SK-N-SH treated with all-trans-retinoic acid at 6 μM for 48 hours (cell line): ENCODE measurements at regions not wholly inside any gene's neighbourhood (a gene's known extent, or its start where the extent isn't known, plus 50 kb on each side); places are given as distances from the start of the nearest gene placed in this dataset.

Source experiments
- ATAC-seq: fragments of 200-7000 bp; cut with Tn5 transposase; 3 replicates; pipeline ENCODE4 v1.9.1; 2020; ENCODE audit warnings: mild to moderate bottlenecking, moderate library complexity
- ARNTL ChIP-seq: fragments of 450-650 bp; formaldehyde crosslinking; IDR thresholded peaks from 2 replicates; pipeline ENCODE4 v1.5.0; 2020; ENCODE audit warnings: low read depth, mild to moderate bottlenecking, moderate library complexity, borderline replicate concordance
- BACH2 ChIP-seq: fragments of 250-450 bp; sonication (Bioruptor Pico); IDR thresholded peaks from 2 replicates; pipeline ENCODE4 v1.9.0; 2021; ENCODE audit warnings: mild to moderate bottlenecking, borderline replicate concordance
- CSDC2 ChIP-seq: fragments of 250-450 bp; sonication (Bioruptor Pico); IDR thresholded peaks from 2 replicates; pipeline ENCODE4 v1.5.0; 2020; ENCODE audit warnings: mild to moderate bottlenecking, moderate library complexity
- CSRNP3 ChIP-seq: fragments of 250-450 bp; sonication (Bioruptor Pico); IDR thresholded peaks from 2 replicates; pipeline ENCODE4 v1.5.1; 2021; ENCODE audit warnings: mild to moderate bottlenecking, moderate library complexity
- ESRRG ChIP-seq: fragments of 250-450 bp; sonication (Bioruptor Pico); IDR thresholded peaks from 2 replicates; pipeline ENCODE4 v1.6.1; 2021; ENCODE audit warnings: mild to moderate bottlenecking
- GLIS3 ChIP-seq: fragments of 250-450 bp; sonication (Bioruptor Pico); IDR thresholded peaks from 2 replicates; pipeline ENCODE4 v1.5.0; 2020; ENCODE audit warnings: mild to moderate bottlenecking, moderate library complexity
- ISL1 ChIP-seq: fragments of 250-450 bp; sonication (Bioruptor Pico); IDR thresholded peaks from 2 replicates; pipeline ENCODE4 v2.1.2; 2022; ENCODE audit warnings: mild to moderate bottlenecking, moderate library complexity
- PPARA ChIP-seq: fragments of 250-450 bp; sonication (Bioruptor Pico); IDR thresholded peaks from 2 replicates; pipeline ENCODE4 v1.5.0; 2020; ENCODE audit warnings: mild to moderate bottlenecking, borderline replicate concordance
- RARB ChIP-seq: fragments of 250-450 bp; sonication (Bioruptor Pico); IDR thresholded peaks from 2 replicates; pipeline ENCODE4 v1.8.0; 2021; ENCODE audit warnings: mild to moderate bottlenecking, moderate library complexity
- SNAI2 ChIP-seq: fragments of 250-450 bp; sonication (Bioruptor Pico); IDR thresholded peaks from 2 replicates; pipeline ENCODE4 v1.5.0; 2020; ENCODE audit warnings: mild to moderate bottlenecking, moderate library complexity
- TCF4 ChIP-seq: fragments of 250-450 bp; sonication (Bioruptor Pico); IDR thresholded peaks from 2 replicates; pipeline ENCODE4 v1.8.0; 2021; ENCODE audit warnings: mild to moderate bottlenecking, moderate library complexity, borderline replicate concordance
- TOX ChIP-seq: fragments of 250-450 bp; sonication (Bioruptor Pico); IDR thresholded peaks from 2 replicates; pipeline ENCODE4 v1.8.0; 2021; ENCODE audit warnings: mild to moderate bottlenecking, moderate library complexity, borderline replicate concordance
- ZC3H10 ChIP-seq: fragments of 250-450 bp; sonication (Bioruptor Pico); IDR thresholded peaks from 2 replicates; pipeline ENCODE4 v1.5.1; 2021; ENCODE audit warnings: mild to moderate bottlenecking, moderate library complexity
- ZFP3 ChIP-seq: fragments of 250-450 bp; sonication (Bioruptor Pico); IDR thresholded peaks from 2 replicates; pipeline ENCODE4 v1.5.0; 2020; ENCODE audit warnings: mild to moderate bottlenecking, moderate library complexity
- ZFP30 ChIP-seq: fragments of 450-650 bp; formaldehyde crosslinking; IDR thresholded peaks from 2 replicates; pipeline ENCODE4 v1.5.0; 2022; ENCODE audit warnings: mild to moderate bottlenecking, moderate library complexity
- ZNF565 ChIP-seq: fragments of 450-650 bp; formaldehyde crosslinking; conservative IDR thresholded peaks from 2 replicates; pipeline ENCODE4 v1.5.0; 2020; ENCODE audit warnings: low read depth, mild to moderate bottlenecking, moderate library complexity
- ZNF70 ChIP-seq: fragments of 450-650 bp; formaldehyde crosslinking; IDR thresholded peaks from 2 replicates; pipeline ENCODE4 v1.5.0; 2020; ENCODE audit warnings: mild to moderate bottlenecking, moderate library complexity
- ZNF8 ChIP-seq: fragments of 450-650 bp; formaldehyde crosslinking; IDR thresholded peaks from 2 replicates; pipeline ENCODE4 v1.5.0; 2020; ENCODE audit warnings: mild to moderate bottlenecking, moderate library complexity
- TF ChIP-seq, protein P1 (sequence below): fragments of 250-450 bp; sonication (Bioruptor Pico); IDR thresholded peaks from 2 replicates; pipeline ENCODE4 v1.5.0; 2020; ENCODE audit warnings: mild to moderate bottlenecking, moderate library complexity
- TF ChIP-seq, protein P2 (sequence below): fragments of 250-450 bp; sonication (Bioruptor Pico); IDR thresholded peaks from 2 replicates; pipeline ENCODE4 v1.8.0; 2020; ENCODE audit warnings: mild to moderate bottlenecking, moderate library complexity, borderline replicate concordance
- TF ChIP-seq, protein P3 (sequence below): fragments of 250-450 bp; sonication (Bioruptor Pico); IDR thresholded peaks from 2 replicates; pipeline ENCODE4 v1.5.1; 2020; ENCODE audit warnings: low read depth, mild to moderate bottlenecking, moderate library complexity
- TF ChIP-seq, protein P4 (sequence below): fragments of 250-450 bp; sonication (Bioruptor Pico); IDR thresholded peaks from 2 replicates; pipeline ENCODE4 v1.8.0; 2021; ENCODE audit warnings: low read depth, mild to moderate bottlenecking, moderate library complexity, borderline replicate concordance

DNA sequence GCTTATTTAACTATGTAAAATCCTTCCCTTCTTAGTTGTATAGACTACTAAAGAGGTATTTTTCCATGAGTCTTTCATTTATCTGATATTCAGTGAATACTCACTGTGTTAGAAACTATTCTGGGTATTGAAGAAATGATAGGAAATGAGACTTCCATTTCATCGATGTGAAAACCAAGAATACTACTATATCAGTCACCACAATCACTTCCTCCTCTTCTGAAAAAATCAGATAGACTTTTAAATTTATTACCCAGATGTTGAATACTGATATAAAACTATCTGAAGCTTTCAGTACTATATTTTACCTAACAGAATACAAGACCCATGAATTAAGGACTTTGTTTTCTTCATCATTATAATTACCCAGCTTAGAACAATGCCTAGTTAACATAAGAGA, 1801.1 kb upstream of the CELF4 start:
- TF ChIP-seq ZNF8 (CRISPR knock-in tag): no peak
- TF ChIP-seq TCF4 (CRISPR knock-in tag): no peak
- TF ChIP-seq, protein P1, sequence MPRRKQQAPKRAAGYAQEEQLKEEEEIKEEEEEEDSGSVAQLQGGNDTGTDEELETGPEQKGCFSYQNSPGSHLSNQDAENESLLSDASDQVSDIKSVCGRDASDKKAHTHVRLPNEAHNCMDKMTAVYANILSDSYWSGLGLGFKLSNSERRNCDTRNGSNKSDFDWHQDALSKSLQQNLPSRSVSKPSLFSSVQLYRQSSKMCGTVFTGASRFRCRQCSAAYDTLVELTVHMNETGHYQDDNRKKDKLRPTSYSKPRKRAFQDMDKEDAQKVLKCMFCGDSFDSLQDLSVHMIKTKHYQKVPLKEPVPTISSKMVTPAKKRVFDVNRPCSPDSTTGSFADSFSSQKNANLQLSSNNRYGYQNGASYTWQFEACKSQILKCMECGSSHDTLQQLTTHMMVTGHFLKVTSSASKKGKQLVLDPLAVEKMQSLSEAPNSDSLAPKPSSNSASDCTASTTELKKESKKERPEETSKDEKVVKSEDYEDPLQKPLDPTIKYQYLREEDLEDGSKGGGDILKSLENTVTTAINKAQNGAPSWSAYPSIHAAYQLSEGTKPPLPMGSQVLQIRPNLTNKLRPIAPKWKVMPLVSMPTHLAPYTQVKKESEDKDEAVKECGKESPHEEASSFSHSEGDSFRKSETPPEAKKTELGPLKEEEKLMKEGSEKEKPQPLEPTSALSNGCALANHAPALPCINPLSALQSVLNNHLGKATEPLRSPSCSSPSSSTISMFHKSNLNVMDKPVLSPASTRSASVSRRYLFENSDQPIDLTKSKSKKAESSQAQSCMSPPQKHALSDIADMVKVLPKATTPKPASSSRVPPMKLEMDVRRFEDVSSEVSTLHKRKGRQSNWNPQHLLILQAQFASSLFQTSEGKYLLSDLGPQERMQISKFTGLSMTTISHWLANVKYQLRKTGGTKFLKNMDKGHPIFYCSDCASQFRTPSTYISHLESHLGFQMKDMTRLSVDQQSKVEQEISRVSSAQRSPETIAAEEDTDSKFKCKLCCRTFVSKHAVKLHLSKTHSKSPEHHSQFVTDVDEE (CRISPR knock-in tag): no peak
- TF ChIP-seq TOX: no peak
- TF ChIP-seq GLIS3 (CRISPR knock-in tag): no peak
- TF ChIP-seq SNAI2 (CRISPR knock-in tag): no peak
- ATAC-seq: no peak

- no peak for ATAC-seq
- TF ChIP-seq TOX (no peak), ZNF70 (CRISPR knock-in tag) (no peak), CSDC2 (CRISPR knock-in tag) (no peak), ZC3H10 (CRISPR knock-in tag) (no peak), SNAI2 (CRISPR knock-in tag) (no peak), CSRNP3 (no peak), ESRRG (CRISPR knock-in tag) (no peak), BACH2 (CRISPR knock-in tag) (no peak), ARNTL (CRISPR knock-in tag) (no peak), GLIS3 (CRISPR knock-in tag) (no peak), RARB (no peak), ZFP3 (CRISPR knock-in tag) (no peak), TCF4 (CRISPR knock-in tag) (no peak), ZNF565 (no peak), ZNF8 (CRISPR knock-in tag) (no peak), ISL1 (CRISPR knock-in tag) (no peak), PPARA (no peak), ZFP30 (CRISPR knock-in tag) (no peak)
- TF ChIP-seq, protein P2, sequence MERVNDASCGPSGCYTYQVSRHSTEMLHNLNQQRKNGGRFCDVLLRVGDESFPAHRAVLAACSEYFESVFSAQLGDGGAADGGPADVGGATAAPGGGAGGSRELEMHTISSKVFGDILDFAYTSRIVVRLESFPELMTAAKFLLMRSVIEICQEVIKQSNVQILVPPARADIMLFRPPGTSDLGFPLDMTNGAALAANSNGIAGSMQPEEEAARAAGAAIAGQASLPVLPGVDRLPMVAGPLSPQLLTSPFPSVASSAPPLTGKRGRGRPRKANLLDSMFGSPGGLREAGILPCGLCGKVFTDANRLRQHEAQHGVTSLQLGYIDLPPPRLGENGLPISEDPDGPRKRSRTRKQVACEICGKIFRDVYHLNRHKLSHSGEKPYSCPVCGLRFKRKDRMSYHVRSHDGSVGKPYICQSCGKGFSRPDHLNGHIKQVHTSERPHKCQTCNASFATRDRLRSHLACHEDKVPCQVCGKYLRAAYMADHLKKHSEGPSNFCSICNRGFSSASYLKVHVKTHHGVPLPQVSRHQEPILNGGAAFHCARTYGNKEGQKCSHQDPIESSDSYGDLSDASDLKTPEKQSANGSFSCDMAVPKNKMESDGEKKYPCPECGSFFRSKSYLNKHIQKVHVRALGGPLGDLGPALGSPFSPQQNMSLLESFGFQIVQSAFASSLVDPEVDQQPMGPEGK: no peak
- TF ChIP-seq, protein P3, sequence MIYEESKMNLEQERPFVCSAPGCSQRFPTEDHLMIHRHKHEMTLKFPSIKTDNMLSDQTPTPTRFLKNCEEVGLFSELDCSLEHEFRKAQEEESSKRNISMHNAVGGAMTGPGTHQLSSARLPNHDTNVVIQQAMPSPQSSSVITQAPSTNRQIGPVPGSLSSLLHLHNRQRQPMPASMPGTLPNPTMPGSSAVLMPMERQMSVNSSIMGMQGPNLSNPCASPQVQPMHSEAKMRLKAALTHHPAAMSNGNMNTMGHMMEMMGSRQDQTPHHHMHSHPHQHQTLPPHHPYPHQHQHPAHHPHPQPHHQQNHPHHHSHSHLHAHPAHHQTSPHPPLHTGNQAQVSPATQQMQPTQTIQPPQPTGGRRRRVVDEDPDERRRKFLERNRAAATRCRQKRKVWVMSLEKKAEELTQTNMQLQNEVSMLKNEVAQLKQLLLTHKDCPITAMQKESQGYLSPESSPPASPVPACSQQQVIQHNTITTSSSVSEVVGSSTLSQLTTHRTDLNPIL (CRISPR knock-in tag): no peak
Measured at GRCh38 chr18:39365836-39366485, 1800.4 kb upstream of the CELF4 start.

DNA sequence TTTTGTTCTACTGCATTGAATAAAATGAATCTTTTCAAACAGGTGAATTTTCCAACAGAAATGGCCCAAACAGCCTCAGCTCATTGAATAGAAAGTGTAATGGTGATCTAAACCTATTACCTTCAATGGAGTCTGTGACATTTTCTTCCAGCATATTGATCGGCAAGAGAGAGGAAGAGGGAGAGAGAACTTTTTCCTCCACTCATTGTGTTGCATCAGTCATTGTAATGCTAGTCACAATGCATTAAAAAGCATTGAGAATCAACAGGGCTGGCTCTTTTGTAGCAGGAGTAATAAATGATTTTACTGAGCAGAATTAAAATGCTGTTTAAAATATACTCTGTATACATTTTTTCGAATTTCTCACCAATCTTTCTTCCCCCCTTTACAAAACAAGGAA, 1794.5 kb upstream of the CELF4 start:
- no peak for ATAC-seq
- TF ChIP-seq PPARA (no peak), ARNTL (CRISPR knock-in tag) (no peak)
- TF ChIP-seq, protein P3 (CRISPR knock-in tag): no peak

DNA sequence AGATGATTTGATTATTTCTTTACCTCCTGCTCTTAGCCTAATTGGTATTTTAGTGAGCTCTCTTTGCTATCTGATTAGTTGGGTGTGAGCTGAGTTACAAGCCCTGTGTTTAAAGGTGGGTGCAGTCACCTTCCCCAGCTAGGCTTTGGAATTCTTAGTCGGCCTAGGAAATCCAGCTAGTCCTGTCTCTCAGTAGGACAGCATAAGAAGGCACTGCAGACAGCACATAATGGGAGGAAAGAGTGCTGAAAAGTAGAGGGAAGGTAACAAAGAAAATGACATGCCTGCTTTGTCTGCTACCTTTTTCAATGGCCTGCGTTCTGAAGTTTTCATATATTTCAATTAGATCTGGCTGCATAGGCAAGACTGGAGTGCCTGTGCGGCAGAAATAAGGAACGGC, 1794.0 kb upstream of the CELF4 start:
- TF ChIP-seq BACH2 (CRISPR knock-in tag): no peak
- TF ChIP-seq, protein P2: no peak
- TF ChIP-seq, protein P4, sequence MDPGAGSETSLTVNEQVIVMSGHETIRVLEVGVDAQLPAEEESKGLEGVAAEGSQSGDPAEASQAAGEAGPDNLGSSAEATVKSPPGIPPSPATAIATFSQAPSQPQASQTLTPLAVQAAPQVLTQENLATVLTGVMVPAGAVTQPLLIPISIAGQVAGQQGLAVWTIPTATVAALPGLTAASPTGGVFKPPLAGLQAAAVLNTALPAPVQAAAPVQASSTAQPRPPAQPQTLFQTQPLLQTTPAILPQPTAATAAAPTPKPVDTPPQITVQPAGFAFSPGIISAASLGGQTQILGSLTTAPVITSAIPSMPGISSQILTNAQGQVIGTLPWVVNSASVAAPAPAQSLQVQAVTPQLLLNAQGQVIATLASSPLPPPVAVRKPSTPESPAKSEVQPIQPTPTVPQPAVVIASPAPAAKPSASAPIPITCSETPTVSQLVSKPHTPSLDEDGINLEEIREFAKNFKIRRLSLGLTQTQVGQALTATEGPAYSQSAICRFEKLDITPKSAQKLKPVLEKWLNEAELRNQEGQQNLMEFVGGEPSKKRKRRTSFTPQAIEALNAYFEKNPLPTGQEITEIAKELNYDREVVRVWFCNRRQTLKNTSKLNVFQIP: no peak
- no peak for ATAC-seq
